ENCODE measurements at regions not wholly inside any gene's neighbourhood (a gene's known extent, or its start where the extent isn't known, plus 50 kb on each side); places are given as distances from the start of the nearest gene placed in this dataset.
"Not testable (repeated sequence)": the region's sequence is repeated elsewhere in the genome, so short reads cannot be mapped to it uniquely, and the experiment has no call there.

- no peak for DNase-seq
These were observed 386.0 kb downstream of the RPS24 start for GRCh38 chr10:78419481-78420265.

- DNase-seq = no peak
These were observed 387.5 kb downstream of the RPS24 start for GRCh38 chr10:78420946-78421735.

- DNase-seq = not testable (repeated sequence)
These were observed 390.4 kb downstream of the RPS24 start for GRCh38 chr10:78424050-78424449.

GRCh38 chr10:78424723-78425122, 391.1 kb downstream of the RPS24 start:
- no peak for DNase-seq

GRCh38 chr10:78426181-78426580, 392.5 kb downstream of the RPS24 start:
- DNase-seq = no peak

- no peak for DNase-seq
These were observed 393.9 kb downstream of the RPS24 start for GRCh38 chr10:78427497-78428031.

GRCh38 chr10:78428579-78428978, 394.9 kb downstream of the RPS24 start:
- no peak for DNase-seq

- no peak for DNase-seq
These were observed 396.3 kb downstream of the RPS24 start for GRCh38 chr10:78429984-78430383.

- no peak for DNase-seq
These were observed 398.9 kb downstream of the RPS24 start for GRCh38 chr10:78432583-78432982.

- DNase-seq = no peak
These were observed 399.5 kb downstream of the RPS24 start for GRCh38 chr10:78433076-78433595.

- no peak for DNase-seq
These were observed 400.3 kb downstream of the RPS24 start for GRCh38 chr10:78433766-78434535.

- no peak for DNase-seq
These were observed 401.2 kb downstream of the RPS24 start for GRCh38 chr10:78434886-78435285.

- no peak for DNase-seq
These were observed 402.0 kb downstream of the RPS24 start for GRCh38 chr10:78435484-78436221.

- DNase-seq = no peak
These were observed 402.5 kb downstream of the RPS24 start for GRCh38 chr10:78436222-78436573.

GRCh38 chr10:78436706-78437406, 403.2 kb downstream of the RPS24 start:
- no peak for DNase-seq

- DNase-seq = no peak
These were observed 403.7 kb downstream of the RPS24 start for GRCh38 chr10:78437407-78437768.

- no peak for DNase-seq
These were observed 404.6 kb downstream of the RPS24 start for GRCh38 chr10:78437998-78438906.

- no peak for DNase-seq
These were observed 405.5 kb downstream of the RPS24 start for GRCh38 chr10:78438907-78439809.

GRCh38 chr10:78441010-78441409, 407.3 kb downstream of the RPS24 start:
- no peak for DNase-seq
